ENCODE measurements at regions not wholly inside any gene's neighbourhood (a gene's known extent, or its start where the extent isn't known, plus 50 kb on each side); places are given as distances from the start of the nearest gene placed in this dataset.

- no peak for ATAC-seq (replicated peaks in 1 of 4)
- Mint-ChIP-seq H3K4me1 (no peaks in the 10 kb centered on the region), H3K36me3 (no peaks in the 10 kb centered on the region), H3K27ac (no peak overlapping the region), H3K9me3 (peaks cover 5 to 10% (median 9%) of the 10 kb centered on the region in 3 donors), H3K4me3 (no peak overlapping the region), H3K27me3 (no peaks in the 10 kb centered on the region)
- 67% methylated on average over 3 of the region's 10 CpGs for WGBS (ENCODE audit: insufficient coverage)
- H3K4me3 ChIP-seq (ENCODE audit: control insufficient read depth in 1 of 2, extremely low read depth in 1 of 2, low read length in 1 of 2), result no peak overlapping the region
- H3K9me3 ChIP-seq, result no peaks in the 10 kb centered on the region
- H3K4me1 ChIP-seq (ENCODE audit: control insufficient read depth in 1 of 2, extremely low read depth in 1 of 2, insufficient read depth in 2 of 2, low read length in 2 of 2), result no peaks in the 10 kb centered on the region
- ChIA-PET POLR2A (no interaction called here), CTCF (no interaction called here)
- DNase-seq, result no peak
- no peak overlapping the region for H3K27ac ChIP-seq (ENCODE audit: low read length)
- H3K36me3 ChIP-seq (ENCODE audit: control insufficient read depth in 2 of 2, extremely low read depth in 1 of 2, insufficient read depth in 1 of 2, low read length in 1 of 2), result no peaks in the 10 kb centered on the region
- no peaks in the 10 kb centered on the region for H3K27me3 ChIP-seq (replicated peaks in 1 of 2; ENCODE audit: control insufficient read depth in 2 of 2, extremely low read depth in 1 of 2, insufficient read depth in 2 of 2, low read length in 1 of 2)
Measured at GRCh38 chr11:37967635-37968034, 1369.6 kb upstream of the RAG2 start.

- POLR2A ChIA-PET, result interaction anchor here in 1 of 2 donors (0.7 kb wide), 1 partner anchor 589 kb away, joined by 4 read pairs; no protein-coding TSS in a partner anchor
Measured at GRCh38 chr11:37963440-37963839, 1365.4 kb upstream of the RAG2 start.

GRCh38 chr11:37957717-37958116 lies 1359.7 kb upstream of the RAG2 start:
- H3K9me3 Mint-ChIP-seq, result peaks cover 22 to 38% (median 22%) of the 10 kb centered on the region in 3 donors
- DNase-seq (no peak), ATAC-seq (replicated peaks in 1 of 4) (no peak)
- H3K27me3 ChIP-seq (replicated peaks in 1 of 2; ENCODE audit: control insufficient read depth in 2 of 2, extremely low read depth in 1 of 2, insufficient read depth in 2 of 2, low read length in 1 of 2), result no peaks in the 10 kb centered on the region
- ChIA-PET POLR2A (no interaction called here), CTCF (no interaction called here)
- H3K4me3 Mint-ChIP-seq, result no peak overlapping the region
- H3K27ac Mint-ChIP-seq, result no peak overlapping the region
- H3K27ac ChIP-seq (ENCODE audit: low read length), result no peak overlapping the region
- H3K4me1 ChIP-seq (ENCODE audit: control insufficient read depth in 1 of 2, extremely low read depth in 1 of 2, insufficient read depth in 2 of 2, low read length in 2 of 2), result no peaks in the 10 kb centered on the region
- H3K9me3 ChIP-seq, result no peaks in the 10 kb centered on the region
- no peaks in the 10 kb centered on the region for H3K4me1 Mint-ChIP-seq
- no CpG with 5 or more reads among the region's 1 CpG for WGBS (ENCODE audit: insufficient coverage)
- H3K27me3 Mint-ChIP-seq, result no peaks in the 10 kb centered on the region
- H3K36me3 Mint-ChIP-seq, result no peaks in the 10 kb centered on the region
- H3K36me3 ChIP-seq (ENCODE audit: control insufficient read depth in 2 of 2, extremely low read depth in 1 of 2, insufficient read depth in 1 of 2, low read length in 1 of 2), result no peaks in the 10 kb centered on the region
- H3K4me3 ChIP-seq (ENCODE audit: control insufficient read depth in 1 of 2, extremely low read depth in 1 of 2, low read length in 1 of 2), result no peak overlapping the region

More at GRCh38 chr11:37963440-37963839, 1365.4 kb upstream of the RAG2 start:
- 71% methylated on average over 2 of the region's 2 CpGs for WGBS (ENCODE audit: insufficient coverage)
- no peak for ATAC-seq (replicated peaks in 1 of 4)
- Mint-ChIP-seq H3K27ac (no peak overlapping the region), H3K36me3 (no peaks in the 10 kb centered on the region), H3K27me3 (no peaks in the 10 kb centered on the region), H3K4me3 (no peak overlapping the region), H3K4me1 (no peaks in the 10 kb centered on the region), H3K9me3 (peaks cover 10 to 24% (median 11%) of the 10 kb centered on the region in 3 donors)
- CTCF ChIA-PET, result no interaction called here
- H3K4me1 ChIP-seq (ENCODE audit: control insufficient read depth in 1 of 2, extremely low read depth in 1 of 2, insufficient read depth in 2 of 2, low read length in 2 of 2), result no peaks in the 10 kb centered on the region
- no peaks in the 10 kb centered on the region for H3K36me3 ChIP-seq (ENCODE audit: control insufficient read depth in 2 of 2, extremely low read depth in 1 of 2, insufficient read depth in 1 of 2, low read length in 1 of 2)
- DNase-seq, result no peak
- no peaks in the 10 kb centered on the region for H3K27me3 ChIP-seq (replicated peaks in 1 of 2; ENCODE audit: control insufficient read depth in 2 of 2, extremely low read depth in 1 of 2, insufficient read depth in 2 of 2, low read length in 1 of 2)
- no peak overlapping the region for H3K27ac ChIP-seq (ENCODE audit: low read length)
- H3K4me3 ChIP-seq (ENCODE audit: control insufficient read depth in 1 of 2, extremely low read depth in 1 of 2, low read length in 1 of 2), result no peak overlapping the region
- H3K9me3 ChIP-seq, result no peaks in the 10 kb centered on the region

GRCh38 chr11:37951996-37952395 lies 1354.0 kb upstream of the RAG2 start:
- ChIA-PET POLR2A (no interaction called here), CTCF (no interaction called here)
- Mint-ChIP-seq H3K27ac (no peak overlapping the region), H3K4me3 (no peak overlapping the region), H3K9me3 (peaks cover 3 to 6% (median 4%) of the 10 kb centered on the region in 3 donors), H3K27me3 (no peaks in the 10 kb centered on the region), H3K4me1 (no peaks in the 10 kb centered on the region), H3K36me3 (no peaks in the 10 kb centered on the region)
- Histone ChIP-seq H3K9me3 (no peaks in the 10 kb centered on the region), H3K27me3 (replicated peaks in 1 of 2; ENCODE audit: control insufficient read depth in 2 of 2, extremely low read depth in 1 of 2, insufficient read depth in 2 of 2, low read length in 1 of 2) (no peaks in the 10 kb centered on the region), H3K27ac (ENCODE audit: low read length) (no peak overlapping the region), H3K36me3 (ENCODE audit: control insufficient read depth in 2 of 2, extremely low read depth in 1 of 2, insufficient read depth in 1 of 2, low read length in 1 of 2) (no peaks in the 10 kb centered on the region), H3K4me3 (ENCODE audit: control insufficient read depth in 1 of 2, extremely low read depth in 1 of 2, low read length in 1 of 2) (no peak overlapping the region), H3K4me1 (ENCODE audit: control insufficient read depth in 1 of 2, extremely low read depth in 1 of 2, insufficient read depth in 2 of 2, low read length in 2 of 2) (no peaks in the 10 kb centered on the region)
- ATAC-seq (replicated peaks in 1 of 4), result no peak
- no peak for DNase-seq
- no CpG with 5 or more reads among the region's 2 CpGs for WGBS (ENCODE audit: insufficient coverage)

- no peaks in the 10 kb centered on the region for H3K36me3 ChIP-seq (ENCODE audit: control insufficient read depth in 2 of 2, extremely low read depth in 1 of 2, insufficient read depth in 1 of 2, low read length in 1 of 2)
- H3K4me3 ChIP-seq (ENCODE audit: control insufficient read depth in 1 of 2, extremely low read depth in 1 of 2, low read length in 1 of 2), result no peak overlapping the region
- Mint-ChIP-seq H3K9me3 (peaks cover 6 to 22% (median 11%) of the 10 kb centered on the region in 3 donors), H3K4me1 (no peaks in the 10 kb centered on the region), H3K36me3 (no peaks in the 10 kb centered on the region), H3K27me3 (no peaks in the 10 kb centered on the region), H3K4me3 (no peak overlapping the region), H3K27ac (no peak overlapping the region)
- no peaks in the 10 kb centered on the region for H3K27me3 ChIP-seq (replicated peaks in 1 of 2; ENCODE audit: control insufficient read depth in 2 of 2, extremely low read depth in 1 of 2, insufficient read depth in 2 of 2, low read length in 1 of 2)
- no peaks in the 10 kb centered on the region for H3K9me3 ChIP-seq
- ChIA-PET CTCF (no interaction called here), POLR2A (no interaction called here)
- ATAC-seq (replicated peaks in 1 of 4), result no peak
- no CpG with 5 or more reads among the region's 3 CpGs for WGBS (ENCODE audit: insufficient coverage)
- no peak overlapping the region for H3K27ac ChIP-seq (ENCODE audit: low read length)
- DNase-seq, result no peak
- no peaks in the 10 kb centered on the region for H3K4me1 ChIP-seq (ENCODE audit: control insufficient read depth in 1 of 2, extremely low read depth in 1 of 2, insufficient read depth in 2 of 2, low read length in 2 of 2)
Measured at GRCh38 chr11:37948258-37948657, 1350.2 kb upstream of the RAG2 start.

GRCh38 chr11:37947821-37948220 lies 1349.8 kb upstream of the RAG2 start:
- Mint-ChIP-seq H3K36me3 (no peaks in the 10 kb centered on the region), H3K4me3 (no peak overlapping the region), H3K9me3 (peaks cover 9 to 22% (median 14%) of the 10 kb centered on the region in 3 donors), H3K4me1 (no peaks in the 10 kb centered on the region), H3K27ac (no peak overlapping the region), H3K27me3 (no peaks in the 10 kb centered on the region)
- ATAC-seq (replicated peaks in 1 of 4) (no peak), DNase-seq (no peak)
- Histone ChIP-seq H3K4me3 (ENCODE audit: control insufficient read depth in 1 of 2, extremely low read depth in 1 of 2, low read length in 1 of 2) (no peak overlapping the region), H3K27me3 (replicated peaks in 1 of 2; ENCODE audit: control insufficient read depth in 2 of 2, extremely low read depth in 1 of 2, insufficient read depth in 2 of 2, low read length in 1 of 2) (no peaks in the 10 kb centered on the region), H3K4me1 (ENCODE audit: control insufficient read depth in 1 of 2, extremely low read depth in 1 of 2, insufficient read depth in 2 of 2, low read length in 2 of 2) (no peaks in the 10 kb centered on the region), H3K27ac (ENCODE audit: low read length) (no peak overlapping the region), H3K36me3 (ENCODE audit: control insufficient read depth in 2 of 2, extremely low read depth in 1 of 2, insufficient read depth in 1 of 2, low read length in 1 of 2) (no peaks in the 10 kb centered on the region), H3K9me3 (no peaks in the 10 kb centered on the region)
- WGBS (ENCODE audit: insufficient coverage), result 43% methylated on average over 1 of the region's 3 CpGs
- CTCF ChIA-PET, result no interaction called here
- POLR2A ChIA-PET, result no interaction called here

GRCh38 chr11:37946155-37946766 lies 1348.2 kb upstream of the RAG2 start:
- no CpG with 5 or more reads among the region's 4 CpGs for WGBS (ENCODE audit: insufficient coverage)
- Histone ChIP-seq H3K27ac (ENCODE audit: low read length) (no peak overlapping the region), H3K4me3 (ENCODE audit: control insufficient read depth in 1 of 2, extremely low read depth in 1 of 2, low read length in 1 of 2) (no peak overlapping the region), H3K4me1 (ENCODE audit: control insufficient read depth in 1 of 2, extremely low read depth in 1 of 2, insufficient read depth in 2 of 2, low read length in 2 of 2) (no peaks in the 10 kb centered on the region), H3K9me3 (no peaks in the 10 kb centered on the region), H3K36me3 (ENCODE audit: control insufficient read depth in 2 of 2, extremely low read depth in 1 of 2, insufficient read depth in 1 of 2, low read length in 1 of 2) (no peaks in the 10 kb centered on the region), H3K27me3 (replicated peaks in 1 of 2; ENCODE audit: control insufficient read depth in 2 of 2, extremely low read depth in 1 of 2, insufficient read depth in 2 of 2, low read length in 1 of 2) (no peaks in the 10 kb centered on the region)
- ChIA-PET POLR2A (no interaction called here), CTCF (no interaction called here)
- ATAC-seq (replicated peaks in 1 of 4), result no peak
- DNase-seq, result peak in 1 of 35 experiments; percentile 0
- Mint-ChIP-seq H3K27ac (no peak overlapping the region), H3K27me3 (no peaks in the 10 kb centered on the region), H3K36me3 (no peaks in the 10 kb centered on the region), H3K4me3 (no peak overlapping the region), H3K4me1 (no peaks in the 10 kb centered on the region), H3K9me3 (peaks cover 12 to 22% (median 17%) of the 10 kb centered on the region in 3 donors)

Data from T-cell (primary cell).